ACC112 (cell line): ENCODE measurements at regions not wholly inside any gene's neighbourhood (a gene's known extent, or its start where the extent isn't known, plus 50 kb on each side); places are given as distances from the start of the nearest gene placed in this dataset.
"Not testable (repeated sequence)": the region's sequence is repeated elsewhere in the genome, so short reads cannot be mapped to it uniquely, and the experiment has no call there.

Experiments used
- H2AFZ ChIP-seq: fragments of 200-600 bp; sonication (generic); one replicate; pipeline ENCODE4 v1.6.0; 2017; ENCODE audit warnings: antibody characterized with exemption, low read length; ENCODE audit not compliant: unreplicated experiment
- H3K27ac ChIP-seq: fragments of 200-600 bp; sonication (generic); 2 replicates; pipeline ENCODE4 v1.5.1; 2014; ENCODE audit warnings: low read depth, mild to moderate bottlenecking, antibody characterized with exemption, low read length, moderate library complexity
- H3K27me3 ChIP-seq: fragments of 200-600 bp; sonication (generic); 2 replicates; pipeline ENCODE4 v1.6.1; 2014; ENCODE audit warnings: mild to moderate bottlenecking, antibody characterized with exemption, low read length, moderate library complexity, mixed read lengths; ENCODE audit not compliant: insufficient read depth
- H3K36me3 ChIP-seq: fragments of 200-600 bp; sonication (generic); 2 replicates; pipeline ENCODE4 v1.6.1; 2016; ENCODE audit warnings: mild to moderate bottlenecking, antibody characterized with exemption, low read length, moderate library complexity, mixed read lengths; ENCODE audit not compliant: insufficient read depth
- H3K4me1 ChIP-seq: fragments of 200-600 bp; sonication (generic); one replicate; pipeline ENCODE4 v1.6.1; 2016; ENCODE audit warnings: low read length, mixed read lengths; ENCODE audit not compliant: insufficient read depth, unreplicated experiment, control insufficient read depth
- H3K4me3 ChIP-seq: fragments of 200-600 bp; sonication (generic); 2 replicates; pipeline ENCODE4 v1.5.1; 2014; ENCODE audit warnings: mild to moderate bottlenecking, low read depth, low read length
- H3K79me2 ChIP-seq: fragments of 200-600 bp; sonication (generic); one replicate; pipeline ENCODE4 v1.6.0; 2016; ENCODE audit warnings: low read length; ENCODE audit not compliant: control insufficient read depth, unreplicated experiment, insufficient read depth

GRCh38 chr1:149635290-149635899, 51.7 kb downstream of the PPIAL4C start:
- not testable (repeated sequence) for H3K27me3 ChIP-seq, H3K4me3 ChIP-seq, H2AFZ ChIP-seq, H3K79me2 ChIP-seq, H3K36me3 ChIP-seq, H3K4me1 ChIP-seq
- peak overlapping the region; percentile 37 for H3K27ac ChIP-seq

GRCh38 chr1:149636286-149637122, 52.9 kb downstream of the PPIAL4C start:
- Histone ChIP-seq H3K4me3 (peak overlapping the region; percentile 64), H2AFZ (peak overlapping the region; percentile 1), H3K27ac (peak overlapping the region; percentile 84)
- not testable (repeated sequence) for H3K4me1 ChIP-seq, H3K79me2 ChIP-seq, H3K36me3 ChIP-seq, H3K27me3 ChIP-seq

DNA sequence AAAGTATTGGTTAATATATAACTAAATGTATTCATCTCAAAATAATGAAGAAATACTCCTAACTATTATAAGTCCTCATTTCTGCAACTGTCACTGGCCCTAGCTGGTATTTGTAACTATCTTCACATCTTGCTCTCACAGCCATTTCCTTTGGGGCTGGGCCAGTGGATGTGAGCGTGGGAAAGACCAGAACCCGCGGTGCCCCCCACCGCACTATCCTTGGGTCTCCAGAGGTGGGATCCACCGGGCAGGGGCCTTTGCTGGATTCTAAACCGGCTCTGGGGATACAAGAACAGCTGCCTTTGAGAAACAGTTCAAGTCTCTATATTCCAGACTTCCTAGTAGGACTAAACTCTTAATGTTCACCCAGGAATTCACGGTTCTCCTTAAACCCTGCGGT, 54.8 kb downstream of the PPIAL4C start:
- not testable (repeated sequence) for H3K79me2 ChIP-seq, H3K27ac ChIP-seq, H2AFZ ChIP-seq, H3K36me3 ChIP-seq, H3K4me1 ChIP-seq, H3K27me3 ChIP-seq, H3K4me3 ChIP-seq

- H2AFZ ChIP-seq, H3K79me2 ChIP-seq, H3K27me3 ChIP-seq, H3K4me1 ChIP-seq, H3K36me3 ChIP-seq, H3K27ac ChIP-seq, H3K4me3 ChIP-seq: not testable (repeated sequence)
Measured at GRCh38 chr1:149638901-149639658, 55.4 kb downstream of the PPIAL4C start.

DNA sequence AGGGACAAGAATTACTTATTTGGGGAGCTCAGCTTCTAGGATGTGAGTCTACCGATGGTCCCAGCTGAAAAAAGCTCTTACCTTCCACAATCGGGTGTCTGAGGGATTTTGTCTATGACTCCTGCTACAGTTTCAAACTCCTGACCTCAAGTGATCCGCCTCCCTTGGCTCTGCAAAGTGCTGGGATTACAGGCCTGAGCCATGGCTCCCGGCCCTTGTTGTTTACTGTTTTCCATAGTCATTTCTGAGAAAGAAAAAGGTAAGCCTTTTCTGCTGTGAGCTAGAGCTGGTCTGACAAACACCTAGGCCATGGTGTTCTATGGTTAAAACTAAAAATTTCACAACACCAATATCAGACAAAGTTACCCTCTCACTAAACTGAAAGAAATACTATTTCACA, 57.5 kb downstream of the PPIAL4C start:
- not testable (repeated sequence) for H3K27ac ChIP-seq, H3K79me2 ChIP-seq, H2AFZ ChIP-seq, H3K27me3 ChIP-seq, H3K4me1 ChIP-seq, H3K4me3 ChIP-seq, H3K36me3 ChIP-seq

- H2AFZ ChIP-seq, H3K27ac ChIP-seq, H3K4me1 ChIP-seq, H3K4me3 ChIP-seq, H3K27me3 ChIP-seq, H3K36me3 ChIP-seq, H3K79me2 ChIP-seq: not testable (repeated sequence)
Measured at GRCh38 chr1:149644818-149645217, 61.2 kb downstream of the PPIAL4C start.

DNA sequence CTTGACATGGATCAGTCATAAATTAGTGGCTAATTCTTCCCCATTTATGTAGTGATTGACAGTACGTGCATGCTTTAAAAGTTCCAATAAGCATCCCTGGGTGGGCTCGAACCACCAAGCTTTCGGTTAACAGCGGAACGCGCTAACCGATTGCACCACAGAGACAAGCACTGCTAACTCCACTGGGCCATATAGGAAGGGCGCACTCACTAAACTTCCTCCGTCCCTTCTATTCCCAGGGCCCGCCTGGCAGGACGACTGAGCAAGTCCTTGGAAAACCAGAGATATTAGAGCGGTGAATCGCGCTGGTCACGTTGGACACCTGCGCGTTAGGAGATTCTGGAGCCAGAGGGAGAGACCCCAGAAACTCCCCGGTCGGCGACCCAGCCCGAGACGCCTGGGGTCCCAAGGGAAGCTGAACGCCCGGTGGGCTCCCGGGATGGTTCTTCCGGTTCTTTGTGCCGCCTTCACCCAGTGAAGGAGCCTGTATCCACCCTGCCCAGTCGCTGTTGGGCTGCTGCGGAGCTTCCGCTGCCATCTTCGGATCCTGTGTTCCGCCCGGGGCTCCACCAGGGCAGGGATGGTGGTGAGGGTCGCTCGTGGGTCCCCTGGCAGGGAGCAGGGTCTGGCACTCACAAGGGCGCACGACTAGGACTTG, 62.8 kb downstream of the PPIAL4C start:
- H3K4me3 ChIP-seq, H3K27me3 ChIP-seq: not testable (repeated sequence)

GRCh38 chr1:149647018-149647373, 63.3 kb downstream of the PPIAL4C start:
- H3K27me3 ChIP-seq, H3K79me2 ChIP-seq, H3K4me1 ChIP-seq, H3K4me3 ChIP-seq, H2AFZ ChIP-seq, H3K36me3 ChIP-seq, H3K27ac ChIP-seq: not testable (repeated sequence)

More for the DNA sequence above, 62.8 kb downstream of the PPIAL4C start:
- not testable (repeated sequence) for H3K27ac ChIP-seq, H3K79me2 ChIP-seq, H2AFZ ChIP-seq, H3K36me3 ChIP-seq, H3K4me1 ChIP-seq

DNA sequence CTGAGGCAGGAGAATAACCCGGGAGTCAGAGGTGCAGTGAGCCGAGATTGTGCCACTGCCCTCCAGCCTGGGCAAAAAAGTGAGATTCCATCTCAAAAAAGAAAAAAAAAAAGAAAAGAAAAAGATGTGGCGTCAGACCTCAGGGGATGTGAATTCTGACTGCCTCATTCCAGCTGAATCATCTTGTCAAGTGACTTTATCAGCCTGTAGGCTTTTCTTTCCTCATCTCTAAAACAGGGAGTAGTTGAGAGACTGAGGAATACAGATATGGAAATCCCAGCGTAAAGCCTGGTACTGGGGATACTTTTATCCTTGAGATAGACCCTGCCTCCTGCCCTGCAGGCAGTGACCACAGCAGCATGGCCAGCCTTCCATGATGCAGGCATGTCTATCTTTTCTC, 74.1 kb downstream of the PPIAL4C start:
- not testable (repeated sequence) for H3K4me3 ChIP-seq, H3K27me3 ChIP-seq, H2AFZ ChIP-seq, H3K79me2 ChIP-seq, H3K36me3 ChIP-seq, H3K4me1 ChIP-seq, H3K27ac ChIP-seq

- H3K27me3 ChIP-seq, H2AFZ ChIP-seq, H3K4me1 ChIP-seq, H3K27ac ChIP-seq, H3K79me2 ChIP-seq, H3K36me3 ChIP-seq, H3K4me3 ChIP-seq: not testable (repeated sequence)
Measured at GRCh38 chr1:149658175-149658574, 74.5 kb downstream of the PPIAL4C start.
